Right lobe of liver (tissue), 6 donors: ENCODE measurements at regions not wholly inside any gene's neighbourhood (a gene's known extent, or its start where the extent isn't known, plus 50 kb on each side); places are given as distances from the start of the nearest gene placed in this dataset.

Experiments used
- ATAC-seq, 4 donors: fragments of 200-7000 bp; cut with Tn5 transposase; one replicate each; pipeline ENCODE4 v1.9.1; 2020; ENCODE audit warnings: mild to moderate bottlenecking in 4 of 4, moderate library complexity in 4 of 4
- DNase-seq, 3 donors: peaks; one replicate each; pipeline ENCODE4 v3.0.0-alpha.2; 2020
- H3K27ac ChIP-seq, 3 donors: fragments of 200-600 bp; one replicate each; pipeline ENCODE4 v1.8.0; 2022
- H3K27me3 ChIP-seq, 2 donors: fragments of 200-600 bp; one replicate each; pipeline ENCODE4 v1.8.0; 2022
- H3K36me3 ChIP-seq, 4 donors: fragments of 200-600 bp; sonication (generic) in 1 of 4; one replicate each; pipeline versions ENCODE4 v1.5.1 to v1.8.0; 2017 to 2022; ENCODE audit warnings: control low read depth in 1 of 4
- H3K4me1 ChIP-seq, 4 donors: fragments of 200-600 bp; sonication (generic) in 1 of 4; one replicate each; pipeline versions ENCODE4 v1.5.1 to v1.8.0; 2017 to 2022; ENCODE audit warnings: control low read depth in 1 of 4
- H3K4me3 ChIP-seq, 3 donors: fragments of 200-600 bp; one replicate each; pipeline ENCODE4 v1.8.0; 2022
- H3K9me3 ChIP-seq, 4 donors: fragments of 200-600 bp; sonication (generic) in 1 of 4; one replicate each; pipeline versions ENCODE4 v1.5.1 to v1.8.0; 2017 to 2022; ENCODE audit warnings: control low read depth in 1 of 4
- POLR2A ChIP-seq: fragments of 450-650 bp; IDR thresholded peaks from one replicate; pipeline ENCODE4 v1.6.1; 2017; ENCODE audit warnings: antibody characterized with exemption, mild to moderate bottlenecking
- WGBS: methylation state at CpG from one replicate; pipeline ENCODE4 v1.1.6; 2018; ENCODE audit warnings: low coverage, low lambda C conversion rate; ENCODE audit not compliant: insufficient coverage; ENCODE audit errors: missing lambda C conversion rate; 5-methylcytosine and 5-hydroxymethylcytosine counted together
- intact Hi-C, 2 donors: fragments of 100-400 bp; cut with DNase I; formaldehyde crosslinking; loops; one replicate each; pipeline versions ENCODE4 v1.11.2 to v1.14.1; 2022
- TF ChIP-seq, protein P1 (sequence below), 4 donors: fragments of 200-600 bp in 3 of 4; fragments of 450-650 bp in 1 of 4; IDR thresholded peaks; one replicate each; pipeline versions ENCODE4 v1.5.1 to v1.8.0; 2016 to 2022; ENCODE audit warnings: antibody characterized with exemption in 4 of 4, mild to moderate bottlenecking in 2 of 4
- donor health status: DM: no; HTN: yes; CAD: no.
- donor health status: DM: no; HTN: no; CAD: no.
- donor health status: DM: no; HTN: no; CAD: no.
- donor health status: DM: no; HTN: yes; CAD: no.
- donor health status: DM: no; HTN: yes; CAD: no.

GRCh38 chr20:57985278-57985677 lies 243.2 kb downstream of the ANKRD60 start:
- DNase-seq (no peak), ATAC-seq (no peak)
- intact Hi-C loops = no loop called here
- Histone ChIP-seq H3K4me1 (no peaks in the 10 kb centered on the region), H3K9me3 (no peaks in the 10 kb centered on the region), H3K27me3 (no peaks in the 10 kb centered on the region), H3K36me3 (no peaks in the 10 kb centered on the region), H3K27ac (no peak overlapping the region), H3K4me3 (no peak overlapping the region)
- no peak for TF ChIP-seq POLR2A
- TF ChIP-seq, protein P1, sequence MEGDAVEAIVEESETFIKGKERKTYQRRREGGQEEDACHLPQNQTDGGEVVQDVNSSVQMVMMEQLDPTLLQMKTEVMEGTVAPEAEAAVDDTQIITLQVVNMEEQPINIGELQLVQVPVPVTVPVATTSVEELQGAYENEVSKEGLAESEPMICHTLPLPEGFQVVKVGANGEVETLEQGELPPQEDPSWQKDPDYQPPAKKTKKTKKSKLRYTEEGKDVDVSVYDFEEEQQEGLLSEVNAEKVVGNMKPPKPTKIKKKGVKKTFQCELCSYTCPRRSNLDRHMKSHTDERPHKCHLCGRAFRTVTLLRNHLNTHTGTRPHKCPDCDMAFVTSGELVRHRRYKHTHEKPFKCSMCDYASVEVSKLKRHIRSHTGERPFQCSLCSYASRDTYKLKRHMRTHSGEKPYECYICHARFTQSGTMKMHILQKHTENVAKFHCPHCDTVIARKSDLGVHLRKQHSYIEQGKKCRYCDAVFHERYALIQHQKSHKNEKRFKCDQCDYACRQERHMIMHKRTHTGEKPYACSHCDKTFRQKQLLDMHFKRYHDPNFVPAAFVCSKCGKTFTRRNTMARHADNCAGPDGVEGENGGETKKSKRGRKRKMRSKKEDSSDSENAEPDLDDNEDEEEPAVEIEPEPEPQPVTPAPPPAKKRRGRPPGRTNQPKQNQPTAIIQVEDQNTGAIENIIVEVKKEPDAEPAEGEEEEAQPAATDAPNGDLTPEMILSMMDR (IDR thresholded peaks at IDR 0.05) = no peak
- WGBS = 36% methylated on average over 5 of the region's 5 CpGs

DNA sequence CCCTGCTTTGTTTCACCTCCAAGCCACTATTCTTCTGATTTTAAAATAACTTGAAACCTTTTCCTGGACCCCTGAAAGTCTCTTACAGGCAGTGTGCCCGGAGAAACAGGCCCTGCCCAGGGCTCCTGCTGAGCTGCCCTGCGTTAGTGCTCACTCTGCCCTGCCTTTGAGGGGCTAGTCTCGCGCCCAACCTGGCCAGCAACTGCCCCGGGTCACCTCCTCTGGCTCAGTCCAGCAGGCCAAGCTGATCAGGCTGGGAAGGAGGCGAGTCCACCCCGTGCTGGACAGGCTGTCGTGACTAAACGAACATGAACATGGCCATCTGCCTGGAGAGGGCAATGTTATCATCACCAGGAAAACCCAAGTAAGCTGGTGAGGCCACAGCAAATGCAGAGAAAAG lies 245.4 kb downstream of the ANKRD60 start:
- Histone ChIP-seq H3K9me3 (no peaks in the 10 kb centered on the region), H3K36me3 (no peaks in the 10 kb centered on the region), H3K4me1 (no peaks in the 10 kb centered on the region), H3K4me3 (no peak overlapping the region), H3K27me3 (no peaks in the 10 kb centered on the region), H3K27ac (no peak overlapping the region)
- intact Hi-C loops = no loop called here
- no peak for TF ChIP-seq POLR2A
- TF ChIP-seq, protein P1 (IDR thresholded peaks at IDR 0.05) = no peak
- WGBS = no CpG with 5 or more reads among the region's 9 CpGs
- ATAC-seq = no peak
- no peak for DNase-seq

GRCh38 chr20:57980506-57980905 lies 247.9 kb downstream of the ANKRD60 start:
- intact Hi-C loops = no loop called here

GRCh38 chr20:57977569-57977968 lies 250.9 kb downstream of the ANKRD60 start:
- intact Hi-C loops = no loop called here
- no peak overlapping the region for H3K4me3 ChIP-seq
- no peak overlapping the region for H3K27ac ChIP-seq
- no peaks in the 10 kb centered on the region for H3K27me3 ChIP-seq
- no peaks in the 10 kb centered on the region for H3K9me3 ChIP-seq
- H3K36me3 ChIP-seq = no peaks in the 10 kb centered on the region
- 71% methylated on average over 4 of the region's 7 CpGs for WGBS
- ATAC-seq = no peak
- no peak for DNase-seq
- TF ChIP-seq, protein P1 (IDR thresholded peaks at IDR 0.05) = no peak
- TF ChIP-seq POLR2A = no peak
- H3K4me1 ChIP-seq = no peaks in the 10 kb centered on the region

More at GRCh38 chr20:57980506-57980905, 247.9 kb downstream of the ANKRD60 start:
- TF ChIP-seq, protein P1 (IDR thresholded peaks at IDR 0.05) = no peak
- no peak for TF ChIP-seq POLR2A
- ATAC-seq (no peak), DNase-seq (no peak)
- Histone ChIP-seq H3K4me3 (no peak overlapping the region), H3K27me3 (no peaks in the 10 kb centered on the region), H3K4me1 (no peaks in the 10 kb centered on the region), H3K27ac (no peak overlapping the region), H3K9me3 (no peaks in the 10 kb centered on the region), H3K36me3 (no peaks in the 10 kb centered on the region)
- WGBS = 31% methylated on average over 5 of the region's 8 CpGs

DNA sequence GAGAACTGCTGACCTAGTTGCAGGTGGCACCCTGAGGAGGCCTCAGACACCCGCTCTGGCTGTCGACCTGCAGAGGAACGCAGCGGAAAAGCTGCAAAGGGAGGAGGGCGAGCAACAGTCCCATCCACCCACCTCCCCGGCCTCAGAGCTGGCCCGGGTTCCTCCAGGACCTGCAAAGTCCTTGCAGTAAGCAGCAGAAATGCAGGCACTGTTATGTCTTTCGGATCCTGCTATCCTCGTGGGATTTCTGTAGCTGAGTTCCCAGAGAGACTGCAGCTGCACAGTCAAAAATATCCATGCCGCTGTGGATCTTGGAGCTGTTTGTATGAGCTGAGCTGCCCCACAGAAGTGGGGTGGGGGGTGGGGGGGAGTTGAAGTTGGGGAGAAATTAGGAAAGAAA lies 251.3 kb downstream of the ANKRD60 start:
- ATAC-seq (no peak), DNase-seq (no peak)
- Histone ChIP-seq H3K4me3 (no peak overlapping the region), H3K27ac (no peak overlapping the region), H3K9me3 (no peaks in the 10 kb centered on the region), H3K27me3 (no peaks in the 10 kb centered on the region), H3K36me3 (no peaks in the 10 kb centered on the region), H3K4me1 (no peaks in the 10 kb centered on the region)
- intact Hi-C loops = no loop called here
- TF ChIP-seq POLR2A = no peak
- TF ChIP-seq, protein P1 (IDR thresholded peaks at IDR 0.05) = no peak
- WGBS = 63% methylated on average over 9 of the region's 10 CpGs
